Inferior parietal cortex (tissue), 1 donor: ENCODE measurements at regions not wholly inside any gene's neighbourhood (a gene's known extent, or its start where the extent isn't known, plus 50 kb on each side); places are given as distances from the start of the nearest gene placed in this dataset.
"Not testable (repeated sequence)": the region's sequence is repeated elsewhere in the genome, so short reads cannot be mapped to it uniquely, and the experiment has no call there.

Source experiments
- DNase-seq: peaks from one replicate; pipeline ENCODE4 v3.0.0-alpha.2; 2016; ENCODE audit errors: extremely low spot score

DNA sequence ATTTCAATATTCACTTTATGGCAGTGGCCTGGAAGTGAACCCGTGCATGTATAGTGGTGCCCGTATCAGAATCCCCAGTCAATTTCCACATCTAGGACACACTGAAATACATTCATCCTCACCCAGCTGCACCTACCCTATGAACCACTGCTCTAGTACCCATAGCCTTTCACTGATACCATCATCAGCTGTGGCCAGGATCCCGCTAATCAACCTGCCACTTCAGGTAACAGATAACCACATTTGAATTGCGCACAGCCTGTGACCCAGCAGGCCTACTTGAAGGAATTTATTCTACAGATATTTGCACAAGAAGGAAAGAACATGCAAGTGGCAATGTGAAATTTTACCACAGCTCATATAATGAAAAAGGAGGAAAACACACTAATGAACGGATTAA lies 161.0 kb upstream of the CCDC54 start:
- no peak for DNase-seq

DNA sequence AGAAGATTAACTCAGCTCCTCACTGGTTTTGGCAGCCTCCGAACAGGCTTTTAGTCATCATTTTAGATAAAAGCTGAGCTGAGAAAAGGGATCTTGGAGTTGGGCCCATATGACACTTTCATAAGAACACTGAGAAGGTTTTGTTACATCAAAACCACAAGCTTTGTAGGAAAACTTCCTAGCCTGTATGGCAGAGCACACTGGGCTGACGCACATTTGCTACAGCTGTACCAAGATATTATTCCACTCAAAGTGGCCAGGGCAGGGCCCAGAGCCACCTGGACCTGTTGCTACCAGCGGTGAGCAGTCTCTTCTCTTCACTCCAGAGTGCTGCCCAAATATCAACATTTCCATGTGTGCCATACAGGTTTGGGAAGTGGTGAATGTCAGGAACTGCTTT lies 160.5 kb upstream of the CCDC54 start:
- DNase-seq, result peak; percentile 64

DNA sequence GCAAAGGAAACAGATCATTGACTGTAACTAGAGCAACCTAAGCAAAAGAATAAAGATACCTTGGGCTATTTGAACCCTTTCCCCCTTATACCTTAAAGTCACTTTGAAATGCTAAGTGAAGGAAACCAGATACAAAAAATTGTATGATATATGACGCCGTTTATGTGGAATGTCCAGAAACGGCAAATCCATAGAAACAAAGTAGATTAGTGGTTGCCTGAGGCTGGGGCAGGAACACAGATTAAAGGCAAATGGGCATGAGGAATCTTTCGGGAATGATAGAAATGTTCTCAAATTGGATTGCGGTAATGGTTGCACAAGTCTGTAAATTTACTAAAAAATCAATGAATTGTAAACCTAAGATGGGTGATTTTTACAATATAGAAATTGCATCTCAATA lies 160.1 kb upstream of the CCDC54 start:
- DNase-seq, result no peak

DNA sequence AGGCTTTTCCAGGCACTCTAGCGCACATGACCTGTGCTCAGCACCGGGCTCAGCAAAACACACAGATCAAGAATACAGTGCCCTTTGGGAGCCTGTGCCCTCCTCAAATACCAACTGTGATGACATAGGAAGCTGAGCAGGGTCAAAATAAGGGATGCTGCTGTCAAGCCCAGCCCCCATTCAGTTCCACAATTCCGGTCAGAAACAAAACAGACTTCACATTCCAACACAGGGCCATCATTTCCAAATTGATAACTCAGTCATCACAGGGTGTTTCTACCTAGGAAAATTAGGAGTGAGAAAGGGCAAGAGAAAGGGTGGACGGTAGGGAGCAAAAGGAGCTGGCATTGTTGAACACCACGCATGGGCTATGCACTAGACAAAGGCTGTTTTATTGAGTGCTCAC lies 158.4 kb upstream of the CCDC54 start:
- peak; percentile 32 for DNase-seq

DNA sequence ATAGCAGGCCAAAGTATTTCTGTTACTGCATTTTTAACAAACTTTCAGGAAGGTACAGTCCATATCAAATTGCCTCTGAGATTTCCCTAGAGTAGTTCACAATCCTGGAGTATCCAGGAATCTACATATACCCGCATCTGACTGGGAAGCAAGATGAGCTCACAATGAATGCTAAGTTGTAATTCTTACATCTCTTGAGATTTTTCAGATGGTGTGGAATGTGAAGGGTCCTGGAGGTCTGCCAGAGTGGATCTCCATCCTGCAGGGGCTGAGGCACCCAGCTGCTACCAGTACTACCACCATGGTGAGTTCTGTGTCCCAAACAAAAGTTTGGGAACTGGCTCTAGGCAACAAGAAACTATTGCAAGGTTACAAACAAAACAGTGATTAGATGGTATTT lies 156.7 kb upstream of the CCDC54 start:
- no peak for DNase-seq

DNA sequence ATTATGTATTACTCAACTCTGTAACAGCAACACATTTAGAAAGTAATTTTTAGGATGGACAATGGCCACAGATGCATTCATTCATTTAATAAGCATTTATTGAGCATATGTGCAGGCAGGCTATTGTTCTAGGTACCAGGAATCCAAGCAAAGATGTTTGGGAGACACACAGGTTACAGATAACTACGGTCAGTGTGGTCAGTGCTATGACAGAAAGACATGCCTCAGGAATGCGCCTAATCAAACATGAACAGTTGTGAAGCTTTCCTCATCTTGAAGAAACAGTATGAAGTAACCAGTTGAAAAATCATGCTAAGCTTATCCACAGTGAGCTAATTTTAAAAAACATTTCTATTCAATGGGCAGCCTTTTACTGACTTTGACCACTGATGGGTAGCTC lies 155.4 kb upstream of the CCDC54 start:
- no peak for DNase-seq

DNA sequence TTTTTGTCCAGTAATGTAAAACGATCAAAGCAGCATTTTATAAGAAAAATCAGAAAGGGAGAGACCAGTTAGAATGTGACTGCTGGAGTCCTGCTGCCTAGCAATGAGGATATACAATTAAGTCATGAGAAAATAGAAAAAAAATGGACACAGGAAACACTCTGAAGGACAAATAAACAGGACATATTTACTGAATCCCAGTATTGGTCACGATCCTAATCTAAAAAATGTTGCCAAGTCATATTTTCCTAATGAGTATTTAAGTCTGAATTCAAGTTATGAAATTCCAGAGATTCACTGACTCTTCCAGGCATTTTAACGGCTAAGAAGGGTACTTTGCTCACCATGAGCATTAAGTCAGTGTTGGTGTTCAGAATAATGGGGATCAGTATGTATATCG lies 154.3 kb upstream of the CCDC54 start:
- DNase-seq, result no peak

DNA sequence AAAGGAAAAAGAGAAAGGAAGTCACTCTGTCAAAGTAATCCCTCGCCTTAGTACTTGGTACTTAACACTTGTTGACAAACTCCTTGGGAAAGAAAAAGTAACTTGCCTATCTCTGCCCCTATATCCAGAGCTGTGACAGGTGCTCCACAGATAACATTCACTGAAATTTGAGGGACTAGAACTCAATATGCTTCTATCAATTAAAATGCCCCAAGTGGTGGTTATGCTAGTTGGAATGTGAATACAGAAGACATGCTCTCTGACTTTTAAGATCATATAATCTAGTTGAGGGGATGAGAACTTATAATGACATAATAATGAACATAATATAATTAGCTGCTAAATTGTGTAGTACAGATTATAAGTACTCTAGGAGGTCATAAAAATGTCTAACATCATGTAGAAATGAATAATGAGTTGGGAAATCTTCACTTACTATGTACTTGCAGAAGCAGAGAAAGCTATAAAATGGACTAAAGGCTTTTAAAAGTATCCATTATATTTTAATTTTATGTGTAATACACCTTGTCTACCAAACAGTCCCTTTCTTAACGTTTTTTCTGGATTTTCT lies 153.1 kb upstream of the CCDC54 start:
- DNase-seq, result no peak

DNA sequence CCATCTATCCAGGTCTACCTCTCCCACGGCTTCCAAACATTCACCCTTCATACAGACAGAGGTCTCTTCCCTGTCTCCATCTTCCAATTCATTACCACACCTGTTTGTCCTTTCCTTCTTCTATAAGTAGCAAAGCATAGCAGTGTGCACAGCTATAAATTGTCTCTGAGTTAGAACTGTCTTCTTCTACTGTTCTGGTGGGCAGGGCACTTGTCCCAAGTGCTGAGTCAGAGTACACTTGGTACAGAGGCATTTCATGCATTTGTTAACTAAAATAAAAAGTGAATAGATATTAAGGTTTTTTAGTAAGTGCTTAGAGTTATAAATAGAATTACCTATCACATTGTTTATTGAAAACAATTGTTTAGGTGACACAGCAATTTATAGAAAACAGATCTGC lies 150.1 kb upstream of the CCDC54 start:
- no peak for DNase-seq

DNA sequence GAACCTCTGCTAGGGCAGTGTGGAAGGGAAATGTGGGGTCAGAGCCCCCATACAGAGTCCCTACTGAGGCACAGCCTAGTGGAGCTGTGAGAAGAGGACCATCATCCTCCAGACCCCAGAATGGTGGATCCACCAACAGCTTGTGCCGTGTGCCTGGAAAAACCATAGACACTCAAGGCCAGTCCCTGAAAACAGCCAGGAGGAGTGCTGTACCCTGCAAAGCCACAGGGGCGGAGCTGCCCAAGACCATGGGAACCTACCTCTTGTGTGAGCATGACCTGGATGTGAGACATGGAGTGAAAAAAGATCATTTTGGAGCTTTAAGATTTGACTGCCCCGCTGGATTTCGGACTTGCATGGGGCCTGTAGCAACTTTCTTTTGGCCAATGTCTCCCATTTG lies 143.4 kb upstream of the CCDC54 start:
- DNase-seq, result not testable (repeated sequence)

DNA sequence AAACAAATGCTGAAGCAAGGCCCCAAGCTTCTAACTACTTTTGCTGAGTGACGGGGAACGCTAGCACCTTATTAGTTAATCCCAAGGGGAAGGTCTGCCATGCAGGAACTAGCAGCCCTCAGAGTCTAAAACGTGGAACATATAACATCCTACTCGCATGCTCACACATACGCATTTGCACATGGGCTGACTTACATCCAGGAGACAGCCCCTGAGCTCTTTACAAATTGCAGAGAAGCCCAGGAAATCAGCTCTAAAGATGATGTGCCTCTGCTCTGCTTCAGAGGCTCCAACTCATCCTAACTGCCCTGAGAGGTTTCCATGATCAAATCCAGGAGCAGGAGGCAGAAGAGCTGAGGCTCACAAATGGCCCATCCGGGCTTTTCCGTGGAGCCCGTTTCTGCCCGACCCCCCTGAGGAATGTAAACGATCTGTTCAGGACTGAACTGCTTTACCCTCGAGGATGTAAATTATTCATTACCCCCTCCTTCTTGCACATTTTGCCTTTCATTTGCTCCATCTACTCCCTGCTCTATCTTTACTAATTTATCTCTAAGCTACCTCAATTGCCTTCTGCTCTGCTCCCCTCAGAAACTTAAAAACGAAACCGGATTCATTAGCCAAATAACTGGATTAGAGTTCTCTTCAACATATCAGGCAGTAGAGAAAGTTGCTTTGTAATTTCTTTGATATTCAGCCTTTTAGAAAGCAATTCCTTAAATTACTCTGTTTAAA lies 141.9 kb upstream of the CCDC54 start:
- no peak for DNase-seq

DNA sequence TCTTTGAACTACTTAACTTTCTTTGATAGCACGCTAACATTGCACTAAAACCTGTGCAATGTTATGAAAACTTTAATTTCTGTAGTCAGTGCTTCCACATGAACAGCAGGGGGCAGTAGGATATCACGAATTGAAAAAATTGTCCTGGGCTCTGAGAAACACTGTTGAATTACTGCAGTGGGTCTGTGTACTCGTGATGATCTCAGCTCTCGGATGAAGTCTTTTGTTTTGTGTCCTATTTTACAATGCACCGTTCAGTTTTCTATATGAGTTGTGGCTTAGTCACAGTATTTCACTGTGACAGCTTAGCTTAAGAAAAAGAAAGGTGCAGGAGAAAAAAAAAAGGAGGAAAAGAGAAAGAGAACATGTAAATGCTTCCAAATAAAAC lies 141.3 kb upstream of the CCDC54 start:
- peak; percentile 97 for DNase-seq

DNA sequence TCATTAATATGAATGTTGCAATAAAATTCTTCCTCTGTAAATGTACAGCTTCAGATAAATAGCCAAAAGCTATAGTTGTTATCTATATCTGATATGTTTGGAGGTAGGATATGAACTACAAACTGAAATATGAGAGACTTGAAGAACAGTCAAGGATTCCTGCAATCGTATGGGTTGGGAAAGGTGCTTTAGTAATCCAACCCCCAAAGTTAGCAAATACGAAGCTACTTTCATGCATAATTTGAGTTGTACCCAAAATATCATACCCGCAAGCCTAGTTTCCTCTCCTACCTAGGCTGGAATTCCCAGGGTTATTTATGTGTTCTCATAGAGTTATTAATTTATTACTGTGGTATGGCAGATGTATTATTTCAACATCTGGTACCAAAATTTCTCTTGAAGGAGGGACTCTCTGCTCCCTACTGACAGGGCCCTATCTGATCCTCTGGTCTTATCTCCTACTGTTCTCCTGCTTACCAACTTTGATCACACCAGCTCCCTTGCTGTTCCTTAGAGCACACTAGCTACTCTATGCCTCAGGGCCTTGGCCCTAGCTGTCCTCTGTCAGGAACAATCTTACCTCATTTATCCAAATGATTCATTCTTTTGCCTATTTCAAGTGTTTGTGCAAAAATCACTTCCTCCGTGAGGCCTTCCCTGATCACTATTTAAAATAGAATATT lies 140.4 kb upstream of the CCDC54 start:
- DNase-seq, result no peak

DNA sequence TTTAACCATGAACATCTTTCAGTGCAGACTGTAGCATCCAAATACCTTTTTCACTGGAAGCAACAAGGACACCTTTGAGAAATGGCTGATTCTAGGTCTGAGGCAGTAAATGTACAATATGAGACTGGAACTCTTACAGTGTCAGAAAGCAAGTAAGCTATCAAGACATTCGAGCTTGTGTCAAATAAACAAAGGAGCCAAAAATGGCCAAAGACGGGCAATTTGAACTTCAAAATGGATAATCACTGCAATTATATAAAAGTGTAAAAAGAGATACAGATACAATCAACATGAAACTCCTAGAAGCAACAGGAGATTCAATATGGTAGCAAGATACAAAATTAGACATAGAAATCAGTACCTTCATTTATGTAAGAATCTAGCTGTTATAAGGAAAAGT lies 138.5 kb upstream of the CCDC54 start:
- peak; percentile 60 for DNase-seq

DNA sequence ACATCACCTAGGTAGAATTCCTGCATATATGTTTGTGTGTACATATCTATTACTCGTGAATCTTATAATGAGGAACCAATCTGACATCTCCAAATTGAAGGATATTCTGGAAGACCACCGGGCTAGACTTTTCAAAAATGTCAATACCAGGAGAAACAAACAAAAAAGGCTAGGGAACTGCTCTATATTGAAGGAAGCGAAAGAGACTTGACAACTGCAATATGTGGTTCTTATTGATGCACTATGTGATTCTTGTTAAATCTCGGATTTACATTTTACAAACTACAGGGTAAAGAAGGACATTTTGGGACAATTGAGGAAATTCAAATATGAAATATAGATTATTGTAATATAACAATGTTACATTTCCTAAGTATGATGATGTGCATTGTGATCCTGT lies 137.5 kb upstream of the CCDC54 start:
- peak; percentile 65 for DNase-seq

DNA sequence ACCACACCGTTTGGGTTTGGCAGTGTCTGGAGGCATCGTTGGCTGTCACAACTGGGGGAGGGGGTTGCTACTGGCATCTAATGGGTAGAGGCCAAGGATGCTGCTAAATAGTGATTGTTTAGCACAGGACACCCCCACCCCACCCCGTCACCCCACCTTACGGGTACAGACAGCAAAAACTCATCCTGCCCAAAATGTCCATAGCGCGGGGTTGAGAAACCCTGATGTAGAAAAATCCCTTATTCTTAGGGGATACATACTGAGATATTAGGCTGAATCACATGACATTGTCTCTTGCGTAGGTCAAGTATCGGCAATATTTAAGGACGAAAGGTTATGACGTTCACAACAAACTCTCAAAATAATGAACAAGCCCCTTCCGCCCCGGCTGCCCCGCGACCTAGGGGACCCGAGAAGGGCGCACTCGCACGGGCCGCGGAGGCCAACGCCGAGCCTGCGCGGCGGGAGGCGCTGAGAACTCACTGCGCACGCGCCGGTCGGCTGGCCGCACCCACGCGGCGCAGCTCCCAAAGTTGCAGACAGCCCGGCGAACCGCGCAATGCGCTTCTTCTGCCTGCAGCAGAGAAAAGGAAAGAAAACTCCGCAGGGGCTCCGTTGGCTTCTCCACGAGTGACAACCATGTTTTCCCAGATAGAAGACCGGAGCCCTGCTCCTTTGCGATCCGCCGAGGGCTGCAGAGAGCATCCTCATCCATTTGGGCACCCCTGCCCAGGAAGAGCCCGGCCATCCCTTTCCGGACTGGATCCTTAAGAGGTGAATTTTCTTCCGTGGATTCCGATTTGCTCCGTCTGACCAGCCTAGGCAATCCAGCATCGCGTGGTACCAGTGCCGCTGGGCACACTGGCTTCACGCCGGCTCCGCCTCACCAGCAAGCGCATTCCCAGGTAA lies 136.8 kb upstream of the CCDC54 start:
- DNase-seq, result peak; percentile 88

DNA sequence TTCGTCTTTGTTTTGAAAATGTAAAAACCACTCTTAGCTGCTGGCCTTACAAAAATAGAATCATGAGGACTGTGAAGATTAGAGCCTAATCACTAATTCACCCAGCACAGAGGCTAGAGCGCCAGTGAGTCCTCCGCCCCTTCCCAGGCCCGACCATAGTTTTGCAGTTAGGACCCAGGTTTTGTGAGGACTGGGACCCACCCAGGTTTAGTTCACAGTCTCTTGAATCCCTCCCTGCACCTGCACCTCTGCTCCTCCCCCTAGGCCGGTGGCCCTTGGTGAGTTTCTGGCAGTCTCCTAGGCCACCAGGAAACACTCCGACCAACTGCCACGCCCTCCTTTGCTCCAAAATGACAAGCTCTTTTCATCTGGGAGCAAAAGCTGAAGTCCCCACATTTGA lies 136.0 kb upstream of the CCDC54 start:
- peak; percentile 30 for DNase-seq

DNA sequence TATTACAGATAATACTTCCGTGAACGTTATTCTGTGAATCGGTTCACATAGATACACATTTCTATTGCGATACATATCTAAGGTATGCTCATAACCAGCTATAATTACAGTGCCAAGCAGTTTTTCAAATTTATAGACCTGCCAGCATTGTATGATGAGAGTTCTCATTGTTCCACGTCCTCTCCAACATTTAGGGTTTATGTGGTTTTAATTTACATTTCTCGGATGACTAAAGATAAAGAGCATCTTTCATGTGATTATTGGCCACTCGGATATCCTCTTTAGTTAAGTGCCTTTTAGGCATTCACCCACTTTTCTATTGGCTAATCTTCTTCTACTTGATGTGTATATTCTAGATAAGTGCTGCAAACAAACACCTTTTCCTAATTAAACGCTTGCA lies 134.7 kb upstream of the CCDC54 start:
- DNase-seq, result no peak

DNA sequence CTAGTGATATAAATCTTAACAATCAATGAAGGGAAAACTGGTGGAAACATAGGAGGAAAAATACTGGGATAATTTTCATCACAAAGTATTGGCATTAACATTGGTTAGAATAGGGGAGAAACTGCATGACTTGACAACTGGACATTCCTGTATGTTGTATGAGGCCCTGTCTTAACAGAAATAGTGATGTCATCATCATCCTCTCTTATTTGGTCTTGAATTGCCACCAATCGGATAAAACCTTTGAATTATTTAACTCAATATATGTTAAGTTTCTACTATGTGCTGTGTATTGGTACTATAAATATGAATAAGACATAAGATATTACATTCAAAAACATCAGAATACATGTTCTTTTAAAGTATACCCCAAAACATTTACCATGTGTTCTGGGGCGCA lies 130.1 kb upstream of the CCDC54 start:
- DNase-seq, result no peak

DNA sequence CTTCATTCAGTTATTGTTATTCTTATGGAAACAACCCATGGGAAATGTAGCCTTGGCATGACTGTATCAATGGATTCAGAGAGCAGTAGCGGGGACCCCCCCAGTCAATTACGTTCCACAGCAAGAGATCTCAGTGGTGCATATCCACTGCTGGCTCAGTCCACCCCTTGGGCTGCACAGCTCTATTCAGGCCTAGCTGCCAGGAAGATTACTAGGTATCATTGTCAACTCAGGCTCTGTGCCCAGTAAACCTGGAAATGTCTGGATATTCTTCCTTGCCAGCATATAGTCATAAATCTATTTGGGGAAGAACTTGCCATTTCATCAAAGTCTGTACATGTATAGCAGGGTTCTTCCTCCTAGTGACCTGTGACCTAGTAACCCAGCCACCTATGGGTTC lies 128.1 kb upstream of the CCDC54 start:
- no peak for DNase-seq

DNA sequence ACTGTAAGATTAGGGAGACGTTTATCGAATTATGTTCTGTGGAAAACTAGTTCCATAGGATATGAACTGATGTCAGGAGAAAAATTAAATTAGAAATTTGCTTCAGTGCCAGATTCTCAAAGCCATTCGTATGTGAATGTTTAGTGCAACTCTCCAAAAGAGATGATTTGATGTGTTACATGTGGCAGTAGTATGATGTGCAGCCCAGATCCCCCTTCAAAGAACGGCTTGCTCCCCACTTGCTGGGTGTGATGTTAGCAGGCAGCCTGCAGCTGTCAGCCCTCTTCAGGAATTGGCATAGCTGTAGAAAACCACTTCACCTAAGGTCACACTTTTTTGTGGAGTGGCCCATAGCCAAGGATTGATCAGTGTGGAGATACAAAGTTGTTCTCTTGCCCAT lies 127.0 kb upstream of the CCDC54 start:
- DNase-seq, result no peak

DNA sequence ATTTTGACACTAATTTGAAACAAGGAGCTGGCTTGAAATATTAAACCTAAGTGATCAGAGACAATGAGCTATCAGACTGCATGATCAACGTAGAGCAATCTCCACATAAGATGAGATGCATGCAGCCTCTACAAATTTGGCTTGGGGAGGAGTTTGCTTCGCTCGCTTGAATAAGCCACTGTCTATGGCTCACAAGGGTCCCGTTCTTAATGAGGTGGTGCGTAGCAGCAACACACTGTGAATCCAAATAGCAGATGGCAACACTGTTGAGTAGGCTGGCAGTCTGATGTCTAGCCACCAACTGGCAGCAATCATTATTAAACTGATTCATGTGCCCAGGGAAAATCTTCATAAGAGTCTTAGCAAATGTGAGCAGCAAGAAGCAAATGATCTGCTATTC lies 125.4 kb upstream of the CCDC54 start:
- DNase-seq, result no peak
